ENCODE measurements at regions not wholly inside any gene's neighbourhood (a gene's known extent, or its start where the extent isn't known, plus 50 kb on each side); places are given as distances from the start of the nearest gene placed in this dataset.

DNA sequence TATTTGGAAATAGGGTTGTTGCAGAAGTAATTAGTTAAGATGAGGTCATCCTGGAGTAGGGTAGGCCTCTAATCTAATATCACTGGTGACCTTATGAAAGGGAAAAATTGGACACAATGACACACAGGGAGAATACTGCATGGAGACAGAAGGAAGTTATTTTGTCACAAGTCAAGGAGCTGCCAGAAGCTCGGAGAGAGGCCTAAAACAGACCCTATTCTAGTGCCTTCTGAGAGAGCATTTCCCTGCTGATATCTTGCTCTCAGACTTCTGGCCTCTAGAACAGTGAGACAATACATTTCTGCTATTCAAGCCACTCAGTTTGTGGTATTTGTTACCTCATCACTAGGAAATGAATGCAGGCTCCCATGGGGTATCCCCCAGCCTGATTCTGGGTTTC, 332.9 kb downstream of the CSNK1G3 start:
- Histone ChIP-seq H3K27ac (ENCODE audit: insufficient read length, low read depth, low read length) (no peak overlapping the region), H4K91ac (ENCODE audit: insufficient read length, low read depth, low read length) (no peak overlapping the region)

More for the DNA sequence above, 332.9 kb downstream of the CSNK1G3 start:
- Histone ChIP-seq H3K4me2 (ENCODE audit: insufficient read depth, insufficient read length, low read length) (no peak overlapping the region), H2AK5ac (ENCODE audit: insufficient read length, low read length) (no peak overlapping the region), H3K9ac (ENCODE audit: extremely low read depth, insufficient read length, low read length) (no peak overlapping the region), H2BK15ac (ENCODE audit: low read depth, low read length) (no peak overlapping the region), H3K23me2 (ENCODE audit: insufficient read length, low read depth, low read length, poor library complexity, severe bottlenecking) (no peaks in the 10 kb centered on the region), H3K14ac (ENCODE audit: insufficient read depth, low read length) (no peak overlapping the region), H2BK12ac (ENCODE audit: insufficient read length, low read depth, low read length) (no peak overlapping the region), H3T11ph (ENCODE audit: low read length) (no peak overlapping the region), H3K23ac (ENCODE audit: insufficient read length, low read depth, low read length) (no peak overlapping the region), H3K79me2 (ENCODE audit: insufficient read depth, low read length) (no peaks in the 10 kb centered on the region), H2BK5ac (ENCODE audit: insufficient read length, low read length) (no peak overlapping the region), H4K20me1 (ENCODE audit: control insufficient read depth, insufficient read depth, insufficient read length) (no peaks in the 10 kb centered on the region), H4K8ac (replicated peaks; ENCODE audit: insufficient read length, low read depth, low read length) (no peak overlapping the region), H4K5ac (ENCODE audit: insufficient read length, low read depth, low read length) (no peak overlapping the region), H3K27me3 (ENCODE audit: insufficient read depth, low read length) (no peaks in the 10 kb centered on the region), H2AFZ (ENCODE audit: low read length) (no peak overlapping the region), H2BK20ac (ENCODE audit: low read depth, low read length, poor library complexity, severe bottlenecking) (no peak overlapping the region), H2BK120ac (ENCODE audit: low read depth, low read length, poor library complexity, severe bottlenecking) (no peak overlapping the region), H3K56ac (ENCODE audit: insufficient read length, low read depth, low read length) (no peak overlapping the region), H3K9me3 (ENCODE audit: control insufficient read depth, low read depth, low read length) (no peaks in the 10 kb centered on the region), H3K4ac (ENCODE audit: low read depth, low read length) (no peak overlapping the region), H3K79me1 (ENCODE audit: insufficient read depth, low read depth, low read length, poor library complexity, severe bottlenecking) (no peaks in the 10 kb centered on the region), H3K4me1 (ENCODE audit: insufficient read depth, low read length) (no peaks in the 10 kb centered on the region), H3K18ac (ENCODE audit: insufficient read length, low read depth, low read length) (no peak overlapping the region)
- H3K27me3 Mint-ChIP-seq (ENCODE audit: low read depth) = no peaks in the 10 kb centered on the region
- peaks cover 0 to 11% (median 4%) of the 10 kb centered on the region in 3 experiments; a peak in 5 of 7 replicates for H3K36me3 Mint-ChIP-seq (ENCODE audit: insufficient read depth in 1 of 3, low read depth in 3 of 3)
- no peak overlapping the region for H3K4me3 Mint-ChIP-seq
- peaks cover 7 to 10% of the 10 kb centered on the region in 2 experiments; a peak in 4 of 5 replicates for H3K9me3 Mint-ChIP-seq
- TF ChIP-seq, protein P1, sequence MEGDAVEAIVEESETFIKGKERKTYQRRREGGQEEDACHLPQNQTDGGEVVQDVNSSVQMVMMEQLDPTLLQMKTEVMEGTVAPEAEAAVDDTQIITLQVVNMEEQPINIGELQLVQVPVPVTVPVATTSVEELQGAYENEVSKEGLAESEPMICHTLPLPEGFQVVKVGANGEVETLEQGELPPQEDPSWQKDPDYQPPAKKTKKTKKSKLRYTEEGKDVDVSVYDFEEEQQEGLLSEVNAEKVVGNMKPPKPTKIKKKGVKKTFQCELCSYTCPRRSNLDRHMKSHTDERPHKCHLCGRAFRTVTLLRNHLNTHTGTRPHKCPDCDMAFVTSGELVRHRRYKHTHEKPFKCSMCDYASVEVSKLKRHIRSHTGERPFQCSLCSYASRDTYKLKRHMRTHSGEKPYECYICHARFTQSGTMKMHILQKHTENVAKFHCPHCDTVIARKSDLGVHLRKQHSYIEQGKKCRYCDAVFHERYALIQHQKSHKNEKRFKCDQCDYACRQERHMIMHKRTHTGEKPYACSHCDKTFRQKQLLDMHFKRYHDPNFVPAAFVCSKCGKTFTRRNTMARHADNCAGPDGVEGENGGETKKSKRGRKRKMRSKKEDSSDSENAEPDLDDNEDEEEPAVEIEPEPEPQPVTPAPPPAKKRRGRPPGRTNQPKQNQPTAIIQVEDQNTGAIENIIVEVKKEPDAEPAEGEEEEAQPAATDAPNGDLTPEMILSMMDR (conservative IDR thresholded peaks at IDR 0.05) = no peak
- no CpG with 5 or more reads among the region's 1 CpG for WGBS (ENCODE audit: extremely low coverage, insufficient read length, low lambda C conversion rate)
- peaks cover 3 to 5% of the 10 kb centered on the region in 2 experiments; a peak in 3 of 4 replicates for H3K4me1 Mint-ChIP-seq
- no peak for DNase-seq
- no peak overlapping the region for H3K27ac Mint-ChIP-seq
